IPS DF 6.9 (cell line): ENCODE measurements at regions not wholly inside any gene's neighbourhood (a gene's known extent, or its start where the extent isn't known, plus 50 kb on each side); places are given as distances from the start of the nearest gene placed in this dataset.
"Not testable (repeated sequence)": the region's sequence is repeated elsewhere in the genome, so short reads cannot be mapped to it uniquely, and the experiment has no call there.

ENCODE experiments used
- DNase-seq: peaks from one replicate; pipeline ENCODE4 v3.0.0-alpha.2; 2013; ENCODE audit warnings: low read depth, low spot score
- H3K27ac ChIP-seq: one replicate; pipeline ENCODE4 v1.5.1; 2013; ENCODE audit warnings: low read length, control low read depth
- H3K27me3 ChIP-seq: 2 replicates; pipeline ENCODE4 v1.6.1; 2013; ENCODE audit warnings: mild to moderate bottlenecking, low read length; ENCODE audit not compliant: control insufficient read depth, insufficient read depth
- H3K36me3 ChIP-seq: 2 replicates; pipeline ENCODE4 v1.6.1; 2013; ENCODE audit warnings: low read length; ENCODE audit not compliant: control insufficient read depth, insufficient read depth
- H3K4me1 ChIP-seq: 2 replicates; pipeline ENCODE4 v1.6.1; 2013; ENCODE audit warnings: low read length; ENCODE audit not compliant: control insufficient read depth, insufficient read depth
- H3K4me3 ChIP-seq: 2 replicates; pipeline ENCODE4 v1.5.1; 2013; ENCODE audit warnings: mild to moderate bottlenecking, low read length
- H3K9me3 ChIP-seq: 2 replicates; pipeline ENCODE4 v1.6.1; 2013; ENCODE audit warnings: low read length, inconsistent platforms; ENCODE audit not compliant: control insufficient read depth, insufficient read depth
- WGBS: extraction: QIAGEN DNeasy Blood & Tissue Kit; methylation state at CpG from one replicate; pipeline ENCODE4 v1.1.7; 2013; ENCODE audit warnings: mixed read lengths, missing lambda C conversion rate; ENCODE audit not compliant: insufficient read length, insufficient coverage; 5-methylcytosine and 5-hydroxymethylcytosine counted together

GRCh38 chr1:223991297-223991857 is 122.5 kb upstream of the FBXO28 start:
- not testable (repeated sequence) for H3K4me3 ChIP-seq

GRCh38 chr1:223961985-223962384 is 116.2 kb upstream of the TP53BP2 start:
- not testable (repeated sequence) for H3K4me1 ChIP-seq, H3K36me3 ChIP-seq, DNase-seq, H3K27me3 ChIP-seq, H3K4me3 ChIP-seq, H3K27ac ChIP-seq, H3K9me3 ChIP-seq
- WGBS: no CpG with 5 or more reads among the region's 4 CpGs

More at GRCh38 chr1:223991297-223991857, 122.5 kb upstream of the FBXO28 start:
- H3K4me1 ChIP-seq, DNase-seq, H3K36me3 ChIP-seq, H3K27me3 ChIP-seq, H3K27ac ChIP-seq, H3K9me3 ChIP-seq: not testable (repeated sequence)
- WGBS: no CpG with 5 or more reads among the region's 10 CpGs

DNA sequence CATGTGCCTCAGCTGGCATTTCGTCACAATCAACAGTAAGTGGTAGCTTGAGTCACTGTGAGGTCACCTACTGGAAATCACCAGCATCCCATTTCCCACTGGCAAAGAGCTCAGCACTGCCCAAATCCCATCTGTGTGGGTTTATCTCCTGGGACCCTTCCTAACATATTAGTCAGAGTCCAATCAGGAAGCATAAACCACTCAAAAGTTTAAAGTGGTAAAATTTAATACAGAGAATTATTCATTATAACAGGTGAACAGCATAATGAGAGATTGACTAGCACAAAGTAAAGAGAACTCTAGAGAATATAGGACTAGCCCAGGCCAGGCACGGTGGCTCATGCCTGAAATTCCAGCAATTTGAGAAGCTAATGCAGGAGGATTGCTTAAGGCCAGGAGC is 107.1 kb upstream of the TP53BP2 start:
- not testable (repeated sequence) for H3K4me1 ChIP-seq, H3K4me3 ChIP-seq, H3K27me3 ChIP-seq, H3K27ac ChIP-seq, DNase-seq, H3K36me3 ChIP-seq, H3K9me3 ChIP-seq
- WGBS: no CpG with 5 or more reads among the region's 2 CpGs

DNA sequence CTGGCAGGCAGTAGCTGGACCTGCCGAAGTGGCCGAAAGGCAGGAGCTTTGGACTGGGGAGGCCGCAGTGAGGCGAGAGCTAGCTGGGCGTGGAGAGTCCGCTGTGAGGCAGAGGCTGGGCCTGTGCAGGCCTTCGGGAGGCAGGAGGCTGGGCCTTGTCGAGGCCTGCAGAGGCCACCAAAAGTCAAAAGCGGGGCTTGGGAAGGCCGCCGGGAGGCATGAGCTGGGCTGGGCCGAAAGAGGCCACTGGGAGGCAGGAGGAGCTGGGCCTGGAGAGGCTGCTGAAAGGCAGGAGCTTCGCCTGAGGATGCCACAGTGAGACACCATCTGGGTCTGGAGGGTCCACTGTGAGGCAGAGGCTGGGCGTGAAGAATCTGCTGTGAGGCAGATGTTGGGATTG is 105.8 kb upstream of the TP53BP2 start:
- H3K4me3 ChIP-seq, H3K27me3 ChIP-seq, DNase-seq, H3K9me3 ChIP-seq, H3K4me1 ChIP-seq, H3K27ac ChIP-seq, H3K36me3 ChIP-seq: not testable (repeated sequence)
- whole genome bisulfite sequencing: no CpG with 5 or more reads among the region's 14 CpGs

DNA sequence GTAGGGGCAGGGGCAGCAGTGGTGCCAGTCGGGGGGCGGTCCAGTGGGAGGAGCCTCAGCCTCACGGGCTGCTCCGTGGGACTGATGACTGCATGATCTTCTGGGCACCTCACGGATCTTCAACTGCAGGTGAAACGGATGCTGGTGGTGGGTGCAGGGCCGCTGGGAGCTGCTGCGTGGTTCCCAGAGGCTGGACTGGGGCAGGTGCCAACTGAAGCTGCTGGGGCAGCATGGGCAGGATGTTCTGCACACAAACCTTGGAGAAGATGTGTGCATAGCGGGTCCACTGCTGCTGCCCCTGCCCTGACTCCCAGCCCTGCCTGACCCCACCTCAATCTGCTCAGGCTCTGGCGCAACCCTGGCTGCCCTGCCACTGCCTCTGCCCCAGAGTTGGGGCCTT is 104.2 kb upstream of the TP53BP2 start:
- not testable (repeated sequence) for H3K27ac ChIP-seq, H3K4me3 ChIP-seq, H3K4me1 ChIP-seq, H3K9me3 ChIP-seq, H3K27me3 ChIP-seq, H3K36me3 ChIP-seq, DNase-seq
- no CpG with 5 or more reads among the region's 10 CpGs for WGBS

- H3K9me3 ChIP-seq, DNase-seq, H3K27ac ChIP-seq, H3K36me3 ChIP-seq, H3K27me3 ChIP-seq, H3K4me3 ChIP-seq, H3K4me1 ChIP-seq: not testable (repeated sequence)
- no CpG with 5 or more reads among the region's 12 CpGs for WGBS
These were observed 102.3 kb upstream of the TP53BP2 start for GRCh38 chr1:223948041-223948440.

GRCh38 chr1:223936592-223936991 is 90.8 kb upstream of the TP53BP2 start:
- not testable (repeated sequence) for H3K27me3 ChIP-seq, H3K4me3 ChIP-seq, DNase-seq, H3K27ac ChIP-seq, H3K4me1 ChIP-seq, H3K36me3 ChIP-seq, H3K9me3 ChIP-seq
- no CpG with 5 or more reads among the region's 2 CpGs for WGBS

DNA sequence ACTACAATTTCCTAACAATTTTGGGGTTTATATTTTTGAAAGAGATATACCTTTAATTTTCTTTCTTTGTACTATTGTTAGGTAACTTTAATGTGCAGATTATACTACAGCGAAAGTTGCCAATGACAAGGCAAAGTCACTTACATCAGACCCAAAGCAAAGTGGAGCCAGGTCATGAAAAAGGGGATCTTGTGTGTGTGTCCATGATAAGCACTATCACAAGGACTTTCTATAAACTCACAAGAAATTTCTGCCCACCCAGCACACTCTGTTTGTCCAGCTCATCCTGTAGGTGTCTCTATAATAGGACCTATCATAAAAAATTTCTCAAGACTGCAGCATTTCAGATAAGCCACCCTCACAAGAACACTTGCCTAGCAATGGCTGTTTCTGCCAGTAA is 85.7 kb upstream of the TP53BP2 start:
- DNase-seq, H3K27me3 ChIP-seq, H3K4me3 ChIP-seq, H3K27ac ChIP-seq, H3K36me3 ChIP-seq, H3K9me3 ChIP-seq, H3K4me1 ChIP-seq: not testable (repeated sequence)
- no CpG with 5 or more reads among the region's 1 CpG for WGBS

DNA sequence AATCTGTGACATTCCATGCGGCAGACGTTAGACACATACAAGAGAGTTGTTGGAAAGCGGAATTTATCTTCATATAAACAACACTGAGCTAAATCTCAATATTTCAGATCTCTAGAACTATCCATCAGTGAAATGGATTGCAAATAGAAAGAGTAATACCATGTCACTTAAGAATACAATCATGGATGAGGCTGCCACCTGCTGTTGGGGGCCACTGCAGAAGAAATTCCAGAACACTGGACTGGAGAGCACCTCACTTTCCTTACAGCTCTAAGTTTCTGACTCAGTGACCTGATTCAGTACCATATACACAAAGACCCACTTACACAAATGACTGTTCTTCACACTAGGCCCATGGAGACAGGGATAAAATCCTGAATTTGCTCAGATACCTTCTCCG is 75.1 kb upstream of the TP53BP2 start:
- H3K4me1 ChIP-seq, H3K27ac ChIP-seq, H3K36me3 ChIP-seq, H3K27me3 ChIP-seq, H3K4me3 ChIP-seq, DNase-seq, H3K9me3 ChIP-seq: not testable (repeated sequence)
- WGBS: no CpG with 5 or more reads among the region's 4 CpGs

DNA sequence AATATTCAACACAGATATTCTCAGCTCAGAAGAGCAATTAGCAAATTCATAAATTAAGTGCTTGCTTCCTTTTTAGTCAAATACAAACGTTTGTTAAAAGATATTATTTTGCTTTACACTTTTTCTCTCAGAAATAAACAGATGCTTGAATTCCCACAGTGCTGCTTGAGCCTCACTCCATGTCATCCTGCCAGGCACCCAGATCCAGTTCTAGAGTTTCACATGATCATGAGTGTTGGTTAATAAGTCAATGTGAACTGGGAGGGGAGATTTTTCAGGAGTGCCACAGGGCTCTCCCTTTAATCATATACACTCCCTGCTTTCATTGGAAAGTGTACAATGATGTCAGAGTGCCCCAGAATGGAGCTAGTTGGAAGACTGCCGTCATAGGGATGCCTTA is 69.7 kb upstream of the TP53BP2 start:
- DNase-seq, H3K9me3 ChIP-seq, H3K4me3 ChIP-seq, H3K27ac ChIP-seq, H3K27me3 ChIP-seq, H3K4me1 ChIP-seq, H3K36me3 ChIP-seq: not testable (repeated sequence)
- no CpG with 5 or more reads among the region's 2 CpGs for WGBS

DNA sequence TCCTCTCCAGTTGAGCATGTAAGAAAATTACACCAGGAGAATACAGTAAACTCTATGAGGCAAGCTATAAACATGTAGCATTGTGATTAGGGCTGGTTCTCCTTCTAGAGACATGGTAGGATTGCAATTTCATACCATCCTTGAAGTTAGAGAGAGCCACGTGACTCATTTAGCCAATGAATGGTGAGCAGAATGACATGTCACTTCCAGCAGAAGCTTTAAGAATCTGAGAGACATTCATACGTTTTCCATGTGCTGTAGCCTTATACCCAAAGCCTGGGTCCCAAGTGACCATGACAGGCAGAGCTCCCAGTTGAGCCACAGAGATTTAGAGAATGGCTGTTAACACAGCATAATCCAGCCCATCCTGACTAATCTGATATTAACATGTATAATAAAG is 68.0 kb upstream of the TP53BP2 start:
- H3K27me3 ChIP-seq, H3K4me3 ChIP-seq, H3K4me1 ChIP-seq, H3K9me3 ChIP-seq, H3K36me3 ChIP-seq, DNase-seq, H3K27ac ChIP-seq: not testable (repeated sequence)
- no CpG with 5 or more reads among the region's 2 CpGs for WGBS
